Ovary (tissue), 7 donors: ENCODE measurements at regions not wholly inside any gene's neighbourhood (a gene's known extent, or its start where the extent isn't known, plus 50 kb on each side); places are given as distances from the start of the nearest gene placed in this dataset.

Source experiments
- DNase-seq, 5 donors: peaks; one replicate each; pipeline ENCODE4 v3.0.0-alpha.2; 2019 to 2020
- H3K27ac ChIP-seq, 2 donors: fragments of 200-600 bp; one replicate each; pipeline versions ENCODE4 v1.5.1 to v1.8.0; 2019 to 2022
- H3K27me3 ChIP-seq: fragments of 200-600 bp; one replicate; pipeline ENCODE4 v1.8.0; 2022
- H3K36me3 ChIP-seq: fragments of 200-600 bp; sonication (generic); one replicate; pipeline ENCODE4 v1.5.1; 2019
- H3K4me1 ChIP-seq: one replicate; pipeline ENCODE4 v1.8.1; 2013; ENCODE audit warnings: mild to moderate bottlenecking, moderate library complexity; ENCODE audit not compliant: insufficient read depth
- H3K4me3 ChIP-seq: fragments of 200-600 bp; sonication (generic); one replicate; pipeline ENCODE4 v1.5.1; 2017
- H3K9me3 ChIP-seq, 2 donors: fragments of 200-600 bp in 1 of 2; sonication (generic) in 1 of 2; one replicate each; pipeline versions ENCODE4 v1.5.1 to v1.8.1; 2013 to 2019; ENCODE audit warnings: mild to moderate bottlenecking in 1 of 2, moderate library complexity in 1 of 2
- EP300 ChIP-seq: sonication (generic); formaldehyde crosslinking; IDR thresholded peaks from one replicate; pipeline ENCODE4 v1.6.1; 2017; ENCODE audit warnings: antibody characterized with exemption
- POLR2A ChIP-seq: fragments of 450-650 bp; IDR thresholded peaks from one replicate; pipeline ENCODE4 v1.6.1; 2017; ENCODE audit warnings: antibody characterized with exemption, mild to moderate bottlenecking, moderate library complexity
- WGBS, 3 donors: extraction: QIAGEN DNeasy Blood & Tissue Kit in 1 of 3; methylation state at CpG; one replicate each; pipeline versions ENCODE4 v1.1.5 to v1.1.7; 2013 to 2017; 5-methylcytosine and 5-hydroxymethylcytosine counted together
- intact Hi-C, 4 donors: fragments of 100-400 bp; cut with DNase I; formaldehyde crosslinking; loops; one replicate each; pipeline versions ENCODE4 v1.11.0 to v1.15.1; 2022 to 2023
- TF ChIP-seq, protein P1 (sequence below), 3 donors: fragments of 450-650 bp in 2 of 3; fragments of 200-600 bp in 1 of 3; IDR thresholded peaks; one replicate each; pipeline versions ENCODE4 v1.5.1 to v1.8.0; 2016 to 2022; ENCODE audit warnings: antibody characterized with exemption in 3 of 3, mild to moderate bottlenecking in 1 of 3
- donor health status: DM: no; HTN: no; CAD: no; lungs with moderate emphysema.
- donor health status: DM: no; HTN: no; CAD: no.
- donor health status: Bipolar disorder and iron deficiency.
- donor health status: DM: no; HTN: no; CAD: no.
- donor health status: DM: yes; HTN: yes; CAD: no.

DNA sequence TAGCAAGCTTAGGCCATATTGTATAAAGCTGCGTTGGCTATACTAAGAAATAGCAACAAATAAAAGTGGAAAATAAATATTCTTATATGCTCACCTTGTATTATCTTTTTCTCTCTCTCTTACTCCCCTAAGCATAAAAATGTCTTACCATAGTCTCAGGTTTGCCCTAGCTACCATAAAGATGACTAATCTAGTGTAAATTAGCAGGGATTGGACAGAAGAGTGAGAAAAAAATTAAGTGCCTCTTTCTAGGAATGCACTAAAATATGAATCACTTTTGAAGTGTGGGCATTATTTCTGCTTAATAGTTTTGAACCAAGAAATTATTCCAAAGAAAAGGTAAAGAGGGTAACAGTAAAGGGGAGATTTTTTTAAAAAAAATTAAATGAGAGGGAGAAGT lies 201.3 kb downstream of the HINT1 start:
- no peak for TF ChIP-seq EP300
- TF ChIP-seq, protein P1, sequence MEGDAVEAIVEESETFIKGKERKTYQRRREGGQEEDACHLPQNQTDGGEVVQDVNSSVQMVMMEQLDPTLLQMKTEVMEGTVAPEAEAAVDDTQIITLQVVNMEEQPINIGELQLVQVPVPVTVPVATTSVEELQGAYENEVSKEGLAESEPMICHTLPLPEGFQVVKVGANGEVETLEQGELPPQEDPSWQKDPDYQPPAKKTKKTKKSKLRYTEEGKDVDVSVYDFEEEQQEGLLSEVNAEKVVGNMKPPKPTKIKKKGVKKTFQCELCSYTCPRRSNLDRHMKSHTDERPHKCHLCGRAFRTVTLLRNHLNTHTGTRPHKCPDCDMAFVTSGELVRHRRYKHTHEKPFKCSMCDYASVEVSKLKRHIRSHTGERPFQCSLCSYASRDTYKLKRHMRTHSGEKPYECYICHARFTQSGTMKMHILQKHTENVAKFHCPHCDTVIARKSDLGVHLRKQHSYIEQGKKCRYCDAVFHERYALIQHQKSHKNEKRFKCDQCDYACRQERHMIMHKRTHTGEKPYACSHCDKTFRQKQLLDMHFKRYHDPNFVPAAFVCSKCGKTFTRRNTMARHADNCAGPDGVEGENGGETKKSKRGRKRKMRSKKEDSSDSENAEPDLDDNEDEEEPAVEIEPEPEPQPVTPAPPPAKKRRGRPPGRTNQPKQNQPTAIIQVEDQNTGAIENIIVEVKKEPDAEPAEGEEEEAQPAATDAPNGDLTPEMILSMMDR (IDR thresholded peaks at IDR 0.05) = no peak
- TF ChIP-seq POLR2A = no peak
- Histone ChIP-seq H3K27me3 (no peaks in the 10 kb centered on the region), H3K9me3 (no peaks in the 10 kb centered on the region), H3K4me3 (no peak overlapping the region), H3K27ac (no peak overlapping the region), H3K4me1 (no peaks in the 10 kb centered on the region), H3K36me3 (no peaks in the 10 kb centered on the region)
- WGBS, 3 donors = 73 to 90% (median 81%) methylated on average over 1 of the region's 1 CpG
- intact Hi-C loops = no loop called here
- DNase-seq = no peak

DNA sequence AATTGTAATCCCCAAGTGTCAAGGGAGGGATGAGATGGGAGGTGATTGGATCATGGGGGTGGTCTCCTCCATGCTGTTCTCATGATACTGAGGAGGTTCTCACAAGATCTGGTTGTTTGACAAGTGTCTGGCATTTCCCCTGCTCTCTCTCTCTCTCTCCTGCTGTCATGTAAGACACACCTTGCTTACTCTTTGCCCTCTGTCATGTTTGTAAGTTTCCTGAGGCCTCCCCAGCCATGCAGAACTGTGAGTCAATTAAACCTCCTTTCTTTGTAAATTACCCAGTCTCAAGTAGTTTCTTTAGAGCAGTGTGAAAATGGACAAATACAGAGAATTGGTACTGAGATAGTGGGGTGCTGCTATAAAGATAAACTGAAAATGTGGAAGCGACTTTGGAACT lies 207.9 kb downstream of the HINT1 start:
- DNase-seq = no peak
- no peak for TF ChIP-seq POLR2A
- TF ChIP-seq, protein P1 (IDR thresholded peaks at IDR 0.05) = no peak
- no peak for TF ChIP-seq EP300
- Histone ChIP-seq H3K9me3 (no peaks in the 10 kb centered on the region), H3K27me3 (no peaks in the 10 kb centered on the region), H3K4me1 (no peaks in the 10 kb centered on the region), H3K27ac (no peak overlapping the region), H3K4me3 (no peak overlapping the region), H3K36me3 (no peaks in the 10 kb centered on the region)
- 66 to 86% (median 82%) methylated on average over 1 of the region's 1 CpG for WGBS, 3 donors
- intact Hi-C loops = no loop called here

GRCh38 chr5:130955041-130955440 lies 210.0 kb downstream of the HINT1 start:
- DNase-seq = no peak
- no peaks in the 10 kb centered on the region for H3K36me3 ChIP-seq
- TF ChIP-seq POLR2A = no peak
- TF ChIP-seq, protein P1 (IDR thresholded peaks at IDR 0.05) = no peak
- no peak for TF ChIP-seq EP300
- H3K27me3 ChIP-seq = no peaks in the 10 kb centered on the region
- no peak overlapping the region for H3K4me3 ChIP-seq
- no peak overlapping the region for H3K27ac ChIP-seq
- H3K9me3 ChIP-seq = no peaks in the 10 kb centered on the region
- H3K4me1 ChIP-seq = no peaks in the 10 kb centered on the region
- intact Hi-C loops = no loop called here

DNA sequence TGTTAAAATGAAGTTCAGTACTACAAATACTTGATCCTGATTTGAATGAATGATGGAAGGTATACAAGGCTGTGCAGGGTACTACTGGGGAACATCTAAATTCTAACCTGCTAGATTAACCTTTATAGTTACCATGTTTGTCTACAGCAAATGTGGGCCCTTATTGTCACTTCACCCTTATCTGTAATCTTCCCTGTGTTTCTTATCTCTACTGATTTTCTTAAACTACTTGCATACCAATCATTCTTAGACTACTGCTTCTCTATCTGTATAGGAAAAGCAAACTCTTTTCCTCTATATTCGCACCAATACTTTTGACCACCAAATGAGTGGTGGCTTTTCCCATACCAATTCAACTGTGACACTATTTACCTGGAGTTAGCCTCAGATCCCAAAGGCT lies 210.7 kb downstream of the HINT1 start:
- no peak overlapping the region for H3K27ac ChIP-seq
- no peaks in the 10 kb centered on the region for H3K4me1 ChIP-seq
- H3K27me3 ChIP-seq = no peaks in the 10 kb centered on the region
- TF ChIP-seq, protein P1 (IDR thresholded peaks at IDR 0.05) = no peak
- no peak for TF ChIP-seq POLR2A
- no peak for TF ChIP-seq EP300
- DNase-seq = no peak
- 81 to 91% (median 82%) methylated on average over 1 of the region's 1 CpG for WGBS, 3 donors
- H3K4me3 ChIP-seq = no peak overlapping the region
- H3K36me3 ChIP-seq = no peaks in the 10 kb centered on the region
- intact Hi-C loops = no loop called here
- no peaks in the 10 kb centered on the region for H3K9me3 ChIP-seq

- intact Hi-C loops = no loop called here
- no peaks in the 10 kb centered on the region for H3K4me1 ChIP-seq
- H3K36me3 ChIP-seq = no peaks in the 10 kb centered on the region
- no peak overlapping the region for H3K27ac ChIP-seq
- no peak for DNase-seq
- 88 to 89% (median 89%) methylated on average over 3 of the region's 3 CpGs for WGBS, 3 donors
- no peak overlapping the region for H3K4me3 ChIP-seq
- no peak for TF ChIP-seq POLR2A
- TF ChIP-seq, protein P1 (IDR thresholded peaks at IDR 0.05) = no peak
- no peaks in the 10 kb centered on the region for H3K27me3 ChIP-seq
- H3K9me3 ChIP-seq = no peaks in the 10 kb centered on the region
Measured at GRCh38 chr5:130939059-130939458, 226.0 kb downstream of the HINT1 start.
